ENCODE measurements at regions not wholly inside any gene's neighbourhood (a gene's known extent, or its start where the extent isn't known, plus 50 kb on each side); places are given as distances from the start of the nearest gene placed in this dataset.
"Not testable (repeated sequence)": the region's sequence is repeated elsewhere in the genome, so short reads cannot be mapped to it uniquely, and the experiment has no call there.

DNA sequence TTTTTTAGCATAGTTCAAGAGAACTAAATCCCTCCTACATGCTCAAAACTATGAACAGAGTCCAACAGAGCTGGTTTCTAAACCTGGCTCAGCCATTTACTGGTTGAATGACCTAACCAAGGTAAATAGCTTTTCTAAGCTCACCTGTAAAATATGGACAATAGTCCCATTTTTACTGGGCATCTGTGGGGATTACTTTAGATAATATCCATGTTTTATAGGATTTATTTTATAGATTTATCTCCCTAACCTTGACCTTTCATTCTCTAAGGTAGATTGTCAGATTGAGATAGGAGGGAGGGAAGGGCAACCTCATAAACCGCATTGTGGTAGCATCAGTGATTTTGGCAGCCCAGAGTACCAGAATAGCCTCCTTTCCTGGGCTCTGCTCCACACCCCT, 178.5 kb upstream of the TOX3 start:
- DNase-seq, result no peak

DNA sequence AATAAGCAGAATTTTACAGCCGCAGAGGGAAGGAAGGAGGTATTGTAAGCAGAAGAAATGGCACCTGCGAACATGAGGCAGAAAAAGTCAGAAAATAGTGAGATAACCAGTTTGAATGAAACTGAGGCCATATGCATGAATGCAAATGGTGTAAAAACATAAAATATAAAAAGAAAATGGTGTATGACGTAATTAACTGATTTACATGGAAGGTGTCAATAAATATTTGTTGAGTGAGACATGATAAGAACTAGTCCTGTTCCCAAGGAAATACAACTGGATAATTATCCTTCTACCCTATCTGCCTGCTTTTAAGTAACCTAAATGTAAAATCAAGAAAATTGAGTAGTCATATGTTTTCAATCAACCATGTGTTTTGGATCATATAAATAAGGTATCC, 178.1 kb upstream of the TOX3 start:
- no peak for DNase-seq

DNA sequence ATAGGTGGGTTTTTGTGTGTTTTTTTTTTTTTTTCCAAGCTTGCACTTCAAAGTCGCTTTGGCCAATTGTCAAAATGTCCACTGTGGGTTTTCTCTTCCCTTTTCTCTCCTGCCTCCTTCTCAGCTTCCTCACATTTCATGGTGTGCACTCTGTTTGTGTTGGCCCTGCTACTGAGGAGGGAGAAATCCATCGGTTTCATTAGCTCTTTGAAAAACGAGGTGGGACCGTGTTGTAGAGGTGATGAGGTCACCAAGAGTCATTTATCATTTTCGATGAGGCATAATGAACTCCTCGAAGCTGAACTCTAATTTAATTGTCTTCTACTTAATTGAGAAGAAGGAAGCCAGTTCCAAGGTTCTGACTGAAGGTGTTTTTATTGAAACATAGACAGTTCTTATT, 174.4 kb upstream of the TOX3 start:
- DNase-seq, result no peak

DNA sequence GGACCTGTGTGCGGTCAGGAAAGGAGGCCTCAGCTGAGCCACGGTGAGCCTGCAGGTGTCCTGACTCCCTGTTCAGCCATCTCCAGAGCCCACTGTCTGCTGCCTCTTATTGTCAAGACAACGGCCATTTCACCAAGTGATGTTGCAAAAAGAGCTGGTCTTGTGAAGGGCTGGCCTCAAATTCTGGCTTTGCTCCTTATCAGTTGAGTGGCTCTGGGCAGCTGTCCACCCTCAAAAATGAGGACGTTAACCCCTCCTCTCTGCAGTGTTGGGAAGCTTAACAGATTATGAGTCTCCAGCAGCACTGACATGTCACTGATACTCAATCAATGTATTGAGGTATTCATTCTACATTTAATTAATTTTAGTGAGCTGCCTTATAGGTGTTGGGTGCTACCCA, 171.1 kb upstream of the TOX3 start:
- no peak for DNase-seq

DNA sequence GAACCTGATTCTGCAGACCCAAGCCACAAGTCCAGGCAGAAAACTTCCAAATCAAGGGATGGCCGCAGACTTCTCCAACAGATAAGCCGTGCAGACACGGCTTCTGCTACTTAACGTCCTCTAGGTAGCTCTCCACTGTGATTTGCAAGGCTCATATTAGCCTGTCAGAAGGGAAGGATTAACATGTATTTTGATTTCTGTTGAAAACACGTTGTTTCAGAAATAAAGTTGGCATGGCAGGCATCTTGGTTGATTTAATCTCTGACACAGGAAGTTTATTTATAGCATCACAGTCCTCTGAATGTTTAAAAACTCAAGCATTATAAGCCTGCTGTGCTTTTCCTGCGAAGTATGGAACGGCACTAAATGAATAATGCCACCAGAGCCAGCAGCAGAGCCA, 166.8 kb upstream of the TOX3 start:
- DNase-seq, result no peak

DNA sequence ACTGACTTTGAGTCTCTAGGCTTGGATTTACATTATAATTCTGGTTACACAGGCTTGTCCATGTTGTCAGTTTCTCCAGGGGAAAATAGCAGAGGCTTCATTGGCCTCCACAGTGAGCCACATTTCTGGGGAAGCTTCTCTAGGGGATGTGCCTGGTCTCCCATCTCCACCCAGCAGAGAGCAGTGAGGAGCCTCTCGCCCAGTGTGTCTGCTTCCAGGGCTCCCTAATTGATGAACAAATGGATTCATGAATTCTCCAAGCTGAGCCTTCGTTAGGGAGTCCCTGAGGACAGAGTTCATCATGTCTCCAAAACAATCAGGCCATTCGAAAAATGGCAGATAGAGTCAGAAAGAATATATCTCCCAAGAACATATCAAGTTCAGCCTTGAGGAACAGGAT, 162.4 kb upstream of the TOX3 start:
- DNase-seq, result no peak

DNA sequence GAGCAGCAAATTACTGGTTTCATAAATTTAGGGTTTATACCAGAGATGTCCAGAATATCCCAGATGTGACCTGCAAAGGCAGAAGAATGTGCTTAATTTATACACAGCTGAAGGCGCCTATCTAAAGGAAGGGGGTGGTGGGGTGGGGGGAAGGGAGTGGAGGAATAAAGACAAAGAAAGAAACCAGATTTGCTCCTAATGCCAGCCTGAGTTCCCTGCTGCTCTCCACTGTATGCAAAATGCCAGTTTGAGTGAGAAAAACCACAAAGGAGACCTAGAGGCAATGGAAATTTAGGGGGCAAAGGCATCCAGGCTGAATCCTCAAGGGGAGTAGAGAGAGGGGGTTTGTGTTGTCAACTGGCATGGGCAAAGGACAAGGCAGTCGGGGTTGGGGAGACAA, 161.5 kb upstream of the TOX3 start:
- no peak for DNase-seq

DNA sequence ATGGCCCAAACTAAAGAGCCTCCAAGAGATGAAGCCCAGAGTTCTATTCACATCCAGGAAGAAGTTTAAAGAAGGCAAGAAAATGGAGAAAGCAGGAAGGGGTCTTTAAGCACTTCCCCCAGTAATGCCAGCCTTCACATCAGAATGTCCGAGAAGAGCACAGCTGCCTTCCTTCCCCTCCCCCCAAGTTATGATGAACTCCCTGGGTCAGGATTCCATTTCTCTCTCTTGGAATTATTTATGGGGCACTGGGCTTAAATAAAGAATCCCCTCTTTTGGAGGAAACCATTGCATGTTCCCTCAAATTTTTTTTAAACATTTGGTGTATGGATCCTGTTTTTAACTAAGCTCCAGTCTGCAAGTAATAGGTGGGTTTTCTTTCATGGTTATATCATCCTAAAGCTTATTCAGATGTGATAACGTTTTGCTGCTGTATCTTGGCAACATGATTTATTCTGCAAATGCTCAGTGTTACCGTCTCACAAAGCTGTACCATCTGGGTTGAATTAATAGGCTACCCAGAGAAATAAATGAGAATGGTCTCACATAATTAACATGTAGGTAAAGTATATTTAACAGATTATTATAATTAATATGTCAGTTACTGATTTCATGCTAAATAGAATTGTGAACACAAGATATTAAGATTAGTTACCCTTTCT, 160.9 kb upstream of the TOX3 start:
- DNase-seq, result no peak

DNA sequence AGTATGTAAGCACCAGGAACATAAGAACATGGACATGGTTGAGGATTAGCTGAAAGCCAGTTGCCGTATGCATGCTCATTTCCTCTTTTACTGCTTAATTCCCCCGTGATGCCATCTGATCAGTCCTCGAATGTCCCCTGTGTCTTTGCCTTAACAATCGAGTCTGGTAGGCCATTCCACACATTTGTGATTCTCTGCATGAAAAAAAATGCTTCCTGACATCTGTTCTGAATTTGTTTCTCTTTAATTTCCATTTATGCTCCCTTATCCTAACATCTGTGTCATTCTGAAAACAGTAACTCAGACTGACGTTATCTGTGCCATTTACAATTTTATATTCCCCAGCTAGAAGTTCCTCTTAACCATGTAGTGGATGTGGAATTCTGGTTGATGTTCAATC, 158.2 kb upstream of the TOX3 start:
- no peak for DNase-seq

DNA sequence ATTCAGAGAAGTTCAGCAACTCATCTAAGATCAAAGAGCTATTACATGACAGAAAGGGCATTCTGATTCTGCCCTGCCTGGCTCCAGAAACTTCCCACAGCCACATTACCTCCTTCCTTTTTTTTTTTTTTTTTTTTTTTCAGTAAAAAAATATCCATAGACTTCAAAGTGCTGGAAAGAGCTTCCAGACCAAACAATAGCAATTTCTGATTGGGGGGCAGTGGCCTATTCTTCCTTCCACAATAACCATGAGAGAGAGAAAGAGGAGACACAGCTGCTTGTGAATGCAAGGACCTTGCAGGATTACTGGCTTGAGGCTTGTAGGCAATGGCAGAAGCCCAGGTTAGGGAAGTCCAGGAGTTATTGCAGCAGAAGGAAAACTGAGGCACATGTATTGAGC, 151.0 kb upstream of the TOX3 start:
- DNase-seq, result no peak

DNA sequence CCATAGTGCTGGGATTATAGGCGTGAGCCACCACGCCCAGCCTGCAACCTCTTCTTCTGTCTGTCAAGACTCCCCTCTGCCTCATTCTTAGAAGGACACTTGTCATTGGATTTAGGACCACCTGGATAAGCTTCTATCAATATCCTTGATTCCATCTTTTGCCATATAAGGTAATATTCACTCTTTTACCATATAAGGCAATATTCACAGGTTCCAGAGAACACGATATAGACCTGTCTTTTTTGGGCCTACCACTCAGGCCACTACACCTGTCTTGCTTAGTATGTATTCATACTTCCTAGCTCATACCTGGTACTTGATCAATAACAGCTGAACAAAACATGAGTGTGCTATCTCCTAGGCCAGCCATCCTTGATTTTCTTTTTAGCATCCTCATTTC, 149.2 kb upstream of the TOX3 start:
- DNase-seq, result no peak

DNA sequence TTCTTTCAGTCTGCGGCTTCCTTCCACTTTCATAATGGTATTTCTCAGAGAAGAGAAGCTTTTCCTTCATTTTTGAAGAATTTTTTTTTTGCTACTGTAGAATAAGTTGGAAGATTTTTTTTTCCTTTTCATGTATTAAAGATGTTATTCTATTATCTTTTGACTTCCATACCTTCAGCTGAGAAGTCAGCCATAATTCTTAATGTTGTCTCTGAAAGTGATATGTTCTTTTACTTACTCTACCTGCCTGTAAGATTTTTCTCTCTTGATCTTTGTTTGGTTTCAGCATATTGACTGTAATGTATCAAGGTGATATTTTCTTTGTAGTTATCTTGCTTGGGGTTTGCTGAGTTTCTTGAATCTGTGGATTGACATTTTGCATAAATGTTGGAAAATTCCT, 143.5 kb upstream of the TOX3 start:
- no peak for DNase-seq

DNA sequence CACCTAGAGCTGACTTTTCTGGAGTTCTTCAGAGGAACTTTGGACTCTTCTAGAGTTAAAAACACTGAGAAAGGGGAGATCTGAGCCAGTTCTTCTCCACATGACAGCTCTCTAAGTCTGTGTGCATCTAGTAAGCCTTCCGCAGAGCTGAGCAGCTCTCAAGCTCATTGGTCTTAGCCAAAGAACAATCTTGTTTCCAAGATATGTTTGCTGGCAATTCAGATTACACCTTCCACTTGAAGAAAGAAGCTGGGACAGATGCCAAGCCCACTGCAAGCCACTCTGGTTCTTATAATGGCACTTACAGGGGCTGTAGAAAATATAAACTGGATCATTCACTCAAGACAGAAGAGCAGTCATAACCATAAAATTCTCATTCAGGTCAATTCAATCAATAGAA, 134.1 kb upstream of the TOX3 start:
- DNase-seq, result no peak

DNA sequence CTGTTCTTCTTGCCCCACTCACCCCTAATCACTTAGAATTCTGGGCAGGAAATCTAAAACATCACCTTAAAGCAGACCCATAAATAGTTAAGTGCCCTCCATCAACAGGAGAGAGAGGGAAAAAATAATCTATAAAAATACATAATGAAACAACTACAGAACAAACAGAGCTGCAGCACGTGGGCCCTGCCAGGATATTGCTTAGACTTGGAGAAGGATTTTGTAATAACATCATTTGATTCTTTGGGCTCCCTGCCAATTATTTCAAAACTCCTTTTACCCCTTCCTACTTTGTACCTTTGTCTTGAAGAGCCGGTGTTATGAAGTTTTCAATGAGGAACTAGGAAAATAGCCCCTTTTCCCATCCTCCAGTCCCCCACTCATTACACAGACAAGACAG, 130.6 kb upstream of the TOX3 start:
- no peak for DNase-seq

DNA sequence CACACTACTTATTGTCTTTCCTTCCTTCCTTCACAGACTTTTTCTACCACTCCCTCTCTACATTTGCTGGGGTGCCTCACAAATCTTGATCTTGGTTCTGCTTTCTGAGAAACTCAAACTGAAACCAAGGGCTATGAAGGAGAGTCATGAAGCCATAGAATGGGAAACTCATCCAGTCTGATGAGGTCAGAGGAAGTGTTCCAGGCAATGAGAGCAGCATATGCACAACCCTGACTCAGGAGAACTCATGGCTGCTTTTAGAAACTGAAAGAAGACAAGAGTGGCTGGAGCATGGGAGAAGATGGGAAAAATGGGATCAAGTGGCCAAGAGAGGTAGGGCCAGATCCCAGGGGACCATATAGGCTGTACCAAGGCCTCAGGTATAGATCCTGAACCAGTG, 130.0 kb upstream of the TOX3 start:
- DNase-seq, result no peak

DNA sequence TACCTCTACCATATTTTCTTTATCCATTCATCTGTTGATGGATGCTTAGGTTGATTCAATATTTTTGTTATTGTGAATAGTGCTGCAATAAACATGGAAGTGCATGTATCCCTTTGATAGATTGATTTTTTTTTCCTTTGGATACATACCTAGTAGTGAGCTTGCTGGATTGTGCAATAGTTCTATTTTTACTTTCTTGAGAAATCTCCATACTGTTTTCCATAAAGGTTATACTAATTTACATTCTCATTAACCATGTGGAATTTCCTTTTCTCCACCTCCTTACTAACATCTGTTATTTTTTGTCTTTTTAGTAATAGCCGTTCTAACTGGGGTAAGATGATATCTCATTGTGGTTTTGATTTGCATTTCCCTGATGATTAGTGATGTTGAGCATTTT, 124.6 kb upstream of the TOX3 start:
- no peak for DNase-seq

DNA sequence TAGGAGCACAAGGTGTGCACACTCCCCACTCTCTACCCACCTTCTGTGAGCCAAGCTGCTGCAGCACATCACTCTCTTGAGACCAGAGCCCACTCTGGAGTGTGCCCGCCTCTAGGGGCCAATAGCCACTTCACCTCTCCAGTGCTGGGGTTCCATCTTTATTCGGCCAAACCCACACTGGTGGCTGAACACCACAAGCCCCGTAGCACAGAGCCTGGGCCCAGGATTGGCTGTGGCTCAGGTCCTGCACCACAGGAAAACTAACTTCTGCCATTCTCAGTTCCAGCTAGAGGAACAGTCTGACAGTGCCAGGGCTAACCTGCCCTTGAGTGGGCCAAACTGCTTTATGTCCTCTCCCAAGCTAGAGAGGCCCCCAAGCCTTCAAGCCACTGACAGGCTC, 111.0 kb upstream of the TOX3 start:
- no peak for DNase-seq

DNA sequence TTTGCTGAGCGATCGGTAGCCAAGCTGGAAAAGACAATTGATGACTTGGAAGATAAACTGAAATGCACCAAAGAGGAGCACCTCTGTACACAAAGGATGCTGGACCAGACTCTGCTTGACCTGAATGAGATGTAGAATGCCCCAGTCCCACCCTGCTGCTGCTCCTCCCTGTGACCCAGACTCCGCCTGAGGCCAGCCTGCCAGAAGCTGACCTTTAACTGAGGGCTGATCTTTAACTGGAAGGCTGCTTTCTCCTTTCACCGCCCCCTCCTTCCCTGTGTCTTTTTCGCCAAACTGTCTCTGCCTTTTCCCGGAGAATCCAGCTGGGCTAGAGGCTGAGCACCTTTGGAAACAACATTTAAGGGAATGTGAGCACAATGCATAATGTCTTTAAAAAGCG, 109.0 kb upstream of the TOX3 start:
- DNase-seq, result not testable (repeated sequence)

DNA sequence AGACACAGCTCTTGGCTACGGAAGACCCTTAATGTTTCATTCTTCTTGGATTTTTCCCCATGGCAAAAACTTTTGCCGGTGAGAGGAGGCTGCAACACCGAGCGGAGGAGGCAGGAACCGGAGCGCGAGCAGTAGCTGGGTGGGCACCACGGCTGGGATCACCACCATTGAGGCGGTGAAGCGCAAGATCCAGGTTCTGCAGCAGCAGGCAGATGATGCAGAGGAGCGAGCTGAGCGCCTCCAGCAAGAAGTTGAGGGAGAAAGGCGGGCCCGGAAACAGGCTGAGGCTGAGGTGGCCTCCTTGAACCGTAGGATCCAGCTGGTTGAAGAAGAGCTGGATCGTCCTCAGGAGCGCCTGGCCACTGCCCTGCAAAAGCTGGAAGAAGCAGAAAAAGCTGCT, 108.2 kb upstream of the TOX3 start:
- DNase-seq, result not testable (repeated sequence)

DNA sequence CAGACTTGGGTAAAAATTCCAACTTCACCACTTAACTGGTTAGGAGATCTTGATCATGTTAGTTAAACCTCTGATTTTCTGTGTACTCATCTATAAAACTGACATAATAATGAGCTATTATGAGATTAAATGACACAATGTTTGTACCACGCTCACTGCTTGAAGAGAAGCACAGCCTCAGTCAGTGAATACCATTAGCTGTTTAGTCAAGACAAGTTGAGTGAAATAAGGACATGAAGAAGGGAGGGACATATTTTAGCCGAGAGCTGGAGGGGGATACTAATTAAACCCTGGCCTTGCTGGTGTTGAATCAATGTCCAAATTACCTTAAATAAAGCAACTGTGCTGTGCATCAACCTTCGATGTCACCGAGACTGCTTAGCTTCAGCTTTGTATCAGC, 105.1 kb upstream of the TOX3 start:
- no peak for DNase-seq

DNA sequence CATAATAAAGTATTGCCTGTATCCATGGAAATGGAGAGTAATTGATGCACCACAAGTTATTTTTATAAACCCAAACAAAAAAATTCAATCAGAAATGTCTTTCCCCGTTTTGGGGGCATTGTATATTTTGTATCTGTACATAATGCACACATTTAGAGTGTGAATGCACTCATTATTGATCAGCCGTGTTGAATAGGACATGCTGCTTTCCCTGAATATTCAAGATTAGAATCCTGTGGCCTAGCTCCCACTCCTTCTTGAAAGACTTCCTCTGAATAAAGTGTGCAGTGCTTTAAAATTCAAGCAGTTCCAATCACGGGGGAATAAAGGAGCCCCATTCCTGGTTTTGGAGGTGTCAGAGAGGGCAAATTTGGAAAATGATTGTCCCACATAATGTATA, 103.8 kb upstream of the TOX3 start:
- DNase-seq, result no peak

DNA sequence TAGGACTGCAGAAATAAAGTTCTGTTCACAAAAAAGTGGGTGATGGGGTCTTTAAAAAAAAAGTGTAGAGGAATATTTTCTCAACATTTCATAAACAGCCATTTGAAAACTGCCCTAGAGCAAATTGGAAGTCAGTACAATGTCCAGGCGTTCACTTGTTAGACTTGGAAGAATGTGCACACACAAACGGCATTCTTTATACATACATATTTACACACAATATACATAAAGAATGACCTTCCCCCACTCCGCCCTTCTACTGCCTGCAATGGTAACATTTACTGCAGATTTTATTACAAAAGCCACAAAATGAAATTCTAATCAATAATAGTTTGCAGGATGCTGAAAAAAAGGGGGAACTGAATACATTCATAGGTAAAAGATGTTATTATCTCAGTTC, 103.4 kb upstream of the TOX3 start:
- DNase-seq, result no peak

DNA sequence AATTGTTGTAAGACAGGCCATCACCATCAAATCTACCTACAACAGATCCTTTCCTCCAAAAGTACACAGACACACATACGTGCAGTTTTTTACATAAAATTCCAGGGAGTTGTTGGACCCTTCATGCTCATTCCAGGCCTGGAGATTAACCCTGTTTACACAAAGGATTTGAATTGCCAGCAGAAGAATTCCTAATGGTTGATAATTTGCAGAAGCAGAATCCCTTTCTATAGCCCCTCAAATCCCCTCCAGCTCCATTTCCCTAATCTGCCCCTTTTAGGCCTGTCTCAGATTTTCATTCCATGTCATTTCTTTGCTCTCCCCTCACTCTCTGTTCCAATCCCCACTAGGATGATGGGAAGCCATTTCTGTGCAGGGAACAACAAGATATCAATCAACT, 102.9 kb upstream of the TOX3 start:
- DNase-seq, result no peak

DNA sequence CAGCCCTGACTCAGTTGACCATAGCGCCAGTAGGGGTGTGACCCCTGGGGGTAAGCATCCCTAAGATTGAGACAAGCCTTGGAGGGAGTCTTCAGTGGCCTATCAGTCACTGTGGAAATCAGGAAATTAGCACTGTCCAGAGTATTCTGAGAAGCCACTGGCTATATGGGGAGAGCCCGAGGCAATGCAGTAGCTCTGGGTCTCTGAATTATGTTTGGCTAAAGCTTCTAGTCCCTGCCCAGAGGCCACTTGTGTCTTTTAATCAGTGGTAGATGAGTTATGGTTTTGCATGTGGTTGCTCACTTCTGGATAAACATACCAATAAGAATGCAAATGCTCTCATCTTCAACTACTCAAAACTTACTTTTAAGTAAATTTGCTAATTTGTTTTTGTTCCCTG, 100.6 kb upstream of the TOX3 start:
- DNase-seq, result no peak

DNA sequence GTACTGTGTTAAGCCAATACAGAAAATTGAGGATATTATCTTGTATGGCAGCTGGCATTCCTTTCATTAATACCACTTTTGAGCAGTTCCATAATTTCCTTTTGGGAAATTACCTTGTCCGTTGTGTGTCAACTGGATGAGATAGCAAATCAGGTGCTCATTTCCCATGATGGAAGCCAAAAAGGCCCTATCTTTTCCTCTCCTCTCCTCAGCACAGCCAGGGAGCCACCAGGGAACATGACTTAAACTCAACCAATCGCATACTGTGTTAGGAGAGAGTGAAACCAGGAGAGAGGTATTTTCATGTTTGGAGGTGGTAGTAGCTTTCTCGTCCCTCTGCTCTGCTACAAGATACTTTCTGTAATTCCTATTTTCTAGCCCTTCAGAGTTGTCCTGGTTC, 96.1 kb upstream of the TOX3 start:
- no peak for DNase-seq

DNA sequence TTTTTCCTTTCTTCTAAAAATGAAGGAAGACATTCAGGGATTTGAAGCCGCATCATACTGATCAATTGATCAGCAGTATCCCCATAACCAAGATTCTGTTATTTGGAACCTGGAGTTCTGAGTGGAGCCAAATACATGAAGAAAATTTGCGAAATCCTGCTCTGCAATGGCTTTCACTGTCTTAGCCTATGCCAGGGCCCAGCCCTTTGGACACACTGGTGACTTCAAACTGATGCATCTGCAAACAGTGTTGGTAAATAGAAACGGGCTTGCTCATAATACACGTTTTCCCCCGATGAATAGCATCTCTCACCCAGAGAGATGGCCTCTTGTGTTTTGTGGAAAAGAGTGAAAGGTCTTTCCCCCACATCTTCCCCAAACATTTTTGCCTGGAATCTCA, 87.6 kb upstream of the TOX3 start:
- no peak for DNase-seq

Measured in right forelimb (tissue), 1 donor.